ENCODE measurements at regions not wholly inside any gene's neighbourhood (a gene's known extent, or its start where the extent isn't known, plus 50 kb on each side); places are given as distances from the start of the nearest gene placed in this dataset.

DNA sequence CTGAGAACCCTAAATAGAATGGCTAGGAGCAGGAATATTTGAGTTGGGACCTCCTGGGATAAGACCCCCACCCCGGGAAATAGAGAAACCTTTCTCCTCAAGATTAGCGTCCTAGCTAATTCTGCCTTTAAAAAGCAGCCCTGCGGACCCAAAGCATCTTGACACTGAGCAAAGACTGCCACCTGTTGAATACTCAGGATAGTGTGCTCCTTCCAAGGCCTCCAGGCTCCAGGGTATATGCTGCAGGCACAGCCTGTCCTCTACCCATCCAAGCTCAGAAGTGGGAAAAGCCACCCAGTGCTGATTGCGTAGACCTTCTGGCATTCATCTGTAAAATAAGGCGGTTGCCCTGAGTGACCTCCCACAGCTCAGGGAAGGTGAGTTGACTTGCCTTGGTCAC lies 456.2 kb upstream of the DYNLRB2 start:
- Histone ChIP-seq H3K27me3 (ENCODE audit: control insufficient read depth, insufficient read depth, low read length) (no peaks in the 10 kb centered on the region), H3K4me1 (no peaks in the 10 kb centered on the region), H3K4me3 (ENCODE audit: low read depth, low read length) (peak overlapping the region; percentile 5), H3K79me2 (no peaks in the 10 kb centered on the region), H3K9ac (no peak overlapping the region), H2AFZ (no peak overlapping the region), H3K27ac (no peak overlapping the region), H3K36me3 (ENCODE audit: control insufficient read depth, insufficient read depth, low read length) (no peaks in the 10 kb centered on the region), H3K9me3 (ENCODE audit: control insufficient read depth, low read length) (no peaks in the 10 kb centered on the region), H3K4me2 (ENCODE audit: low read length) (peak overlapping the region; percentile 53)
- TF ChIP-seq, protein P1, sequence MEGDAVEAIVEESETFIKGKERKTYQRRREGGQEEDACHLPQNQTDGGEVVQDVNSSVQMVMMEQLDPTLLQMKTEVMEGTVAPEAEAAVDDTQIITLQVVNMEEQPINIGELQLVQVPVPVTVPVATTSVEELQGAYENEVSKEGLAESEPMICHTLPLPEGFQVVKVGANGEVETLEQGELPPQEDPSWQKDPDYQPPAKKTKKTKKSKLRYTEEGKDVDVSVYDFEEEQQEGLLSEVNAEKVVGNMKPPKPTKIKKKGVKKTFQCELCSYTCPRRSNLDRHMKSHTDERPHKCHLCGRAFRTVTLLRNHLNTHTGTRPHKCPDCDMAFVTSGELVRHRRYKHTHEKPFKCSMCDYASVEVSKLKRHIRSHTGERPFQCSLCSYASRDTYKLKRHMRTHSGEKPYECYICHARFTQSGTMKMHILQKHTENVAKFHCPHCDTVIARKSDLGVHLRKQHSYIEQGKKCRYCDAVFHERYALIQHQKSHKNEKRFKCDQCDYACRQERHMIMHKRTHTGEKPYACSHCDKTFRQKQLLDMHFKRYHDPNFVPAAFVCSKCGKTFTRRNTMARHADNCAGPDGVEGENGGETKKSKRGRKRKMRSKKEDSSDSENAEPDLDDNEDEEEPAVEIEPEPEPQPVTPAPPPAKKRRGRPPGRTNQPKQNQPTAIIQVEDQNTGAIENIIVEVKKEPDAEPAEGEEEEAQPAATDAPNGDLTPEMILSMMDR (IDR thresholded peaks at IDR 0.05): peak; percentile 17

DNA sequence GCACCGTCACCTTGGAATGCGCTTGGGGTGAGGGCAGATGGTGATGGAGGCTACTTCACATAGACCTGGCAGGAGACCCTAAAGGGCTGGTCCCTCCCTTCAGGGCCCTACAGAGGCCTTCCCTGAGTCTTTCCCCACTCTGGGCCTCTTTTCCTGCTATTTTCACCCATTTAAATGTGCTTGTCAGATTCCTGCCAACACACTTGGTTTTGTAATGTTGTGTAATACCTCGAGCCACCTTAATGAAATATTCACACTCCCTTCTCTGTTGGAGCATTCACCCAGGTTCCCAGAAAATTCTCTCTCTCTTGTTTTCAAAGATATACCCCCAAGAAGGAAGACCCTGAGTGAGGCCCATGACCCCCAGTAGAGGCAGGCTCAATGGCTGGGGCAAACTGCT lies 456.6 kb upstream of the DYNLRB2 start:
- Histone ChIP-seq H3K9me3 (ENCODE audit: control insufficient read depth, low read length) (no peaks in the 10 kb centered on the region), H3K36me3 (ENCODE audit: control insufficient read depth, insufficient read depth, low read length) (no peaks in the 10 kb centered on the region), H3K9ac (no peak overlapping the region), H3K27ac (no peak overlapping the region), H3K4me1 (no peaks in the 10 kb centered on the region), H3K79me2 (no peaks in the 10 kb centered on the region), H3K4me2 (ENCODE audit: low read length) (peak overlapping the region; percentile 53), H3K27me3 (ENCODE audit: control insufficient read depth, insufficient read depth, low read length) (no peaks in the 10 kb centered on the region), H3K4me3 (ENCODE audit: low read depth, low read length) (peak overlapping the region; percentile 5), H2AFZ (no peak overlapping the region)
- TF ChIP-seq, protein P1 (IDR thresholded peaks at IDR 0.05): no peak

DNA sequence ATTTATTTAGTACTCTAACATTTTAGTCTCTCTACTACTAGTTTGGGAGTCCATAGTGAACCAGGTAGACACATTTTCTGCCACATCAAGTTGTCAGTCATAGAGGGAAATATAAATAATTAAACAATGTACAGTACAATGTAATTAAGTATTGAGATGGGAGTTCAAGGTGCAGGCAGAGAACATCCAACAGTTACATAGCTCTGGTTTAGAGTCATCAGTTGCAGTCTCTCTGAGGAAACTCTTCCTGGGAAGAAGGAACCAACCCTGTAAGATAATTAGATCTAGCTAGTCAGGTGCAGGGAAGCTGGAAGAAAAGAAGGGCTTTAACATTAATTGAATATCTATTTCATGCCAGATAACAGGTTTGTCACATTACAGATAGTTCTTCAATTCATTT lies 457.9 kb upstream of the DYNLRB2 start:
- Histone ChIP-seq H2AFZ (no peak overlapping the region), H3K4me1 (no peaks in the 10 kb centered on the region), H3K36me3 (ENCODE audit: control insufficient read depth, insufficient read depth, low read length) (no peaks in the 10 kb centered on the region), H3K27ac (no peak overlapping the region), H3K79me2 (no peaks in the 10 kb centered on the region), H3K4me3 (ENCODE audit: low read depth, low read length) (no peak overlapping the region), H3K4me2 (ENCODE audit: low read length) (no peak overlapping the region), H3K9me3 (ENCODE audit: control insufficient read depth, low read length) (no peaks in the 10 kb centered on the region), H3K9ac (no peak overlapping the region), H3K27me3 (ENCODE audit: control insufficient read depth, insufficient read depth, low read length) (no peaks in the 10 kb centered on the region)
- TF ChIP-seq, protein P1 (IDR thresholded peaks at IDR 0.05): no peak

DNA sequence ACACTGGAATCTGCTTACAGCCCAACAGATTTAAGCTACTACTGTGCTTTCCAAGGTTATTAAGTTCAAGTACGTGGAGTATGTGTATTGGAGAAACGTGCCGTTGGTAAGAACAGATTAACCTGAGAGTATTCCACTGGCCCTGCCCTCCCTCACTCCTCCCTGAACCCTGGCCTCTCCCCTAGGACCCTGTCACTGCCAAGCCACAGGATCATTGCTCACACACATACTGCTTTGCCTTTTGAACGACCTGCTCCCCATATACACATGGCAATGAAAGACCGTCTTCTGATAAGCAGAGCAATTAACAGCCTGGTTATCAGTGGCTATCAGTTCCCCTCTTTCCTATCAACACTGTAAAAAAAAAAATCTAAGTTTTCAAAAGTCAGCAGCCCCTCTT lies 458.9 kb upstream of the DYNLRB2 start:
- H2AFZ ChIP-seq: no peak overlapping the region
- H3K27me3 ChIP-seq (ENCODE audit: control insufficient read depth, insufficient read depth, low read length): no peaks in the 10 kb centered on the region
- H3K4me3 ChIP-seq (ENCODE audit: low read depth, low read length): no peak overlapping the region
- no peak overlapping the region for H3K27ac ChIP-seq
- H3K4me1 ChIP-seq: no peaks in the 10 kb centered on the region
- TF ChIP-seq, protein P1 (IDR thresholded peaks at IDR 0.05): no peak
- H3K9ac ChIP-seq: no peak overlapping the region
- H3K9me3 ChIP-seq (ENCODE audit: control insufficient read depth, low read length): no peaks in the 10 kb centered on the region
- no peaks in the 10 kb centered on the region for H3K36me3 ChIP-seq (ENCODE audit: control insufficient read depth, insufficient read depth, low read length)
- no peaks in the 10 kb centered on the region for H3K79me2 ChIP-seq
- no peak overlapping the region for H3K4me2 ChIP-seq (ENCODE audit: low read length)

DNA sequence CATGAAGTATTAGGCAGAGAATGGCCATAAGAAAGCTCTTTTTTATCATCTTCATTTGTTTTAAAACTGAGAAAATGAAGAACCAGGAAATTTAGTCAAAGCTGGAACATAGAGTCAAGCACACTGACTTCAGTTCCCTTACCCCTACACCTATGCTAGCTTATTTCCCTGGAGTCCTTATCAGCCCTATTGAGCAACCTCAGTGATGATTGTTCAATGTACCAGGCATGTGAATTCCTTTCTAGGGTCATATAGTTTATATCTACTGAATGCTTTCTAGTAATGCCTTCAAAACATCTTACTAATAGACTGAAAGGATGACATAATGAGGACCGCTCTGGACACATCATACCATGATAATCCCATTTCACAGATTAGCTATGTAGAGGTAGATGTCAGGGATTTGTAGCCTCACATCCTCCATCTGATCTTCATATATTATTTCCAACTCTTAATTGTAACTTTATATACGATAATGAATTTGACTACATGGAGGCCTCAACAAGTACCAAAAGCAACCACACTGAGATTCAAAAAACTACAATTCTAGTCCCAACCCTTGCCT lies 460.4 kb upstream of the DYNLRB2 start:
- no peaks in the 10 kb centered on the region for H3K27me3 ChIP-seq (ENCODE audit: control insufficient read depth, insufficient read depth, low read length)
- TF ChIP-seq, protein P1 (IDR thresholded peaks at IDR 0.05): no peak
- H3K4me3 ChIP-seq (ENCODE audit: low read depth, low read length): no peak overlapping the region
- H3K36me3 ChIP-seq (ENCODE audit: control insufficient read depth, insufficient read depth, low read length): no peaks in the 10 kb centered on the region
- no peak overlapping the region for H3K9ac ChIP-seq
- H2AFZ ChIP-seq: no peak overlapping the region
- no peak overlapping the region for H3K4me2 ChIP-seq (ENCODE audit: low read length)
- no peaks in the 10 kb centered on the region for H3K9me3 ChIP-seq (ENCODE audit: control insufficient read depth, low read length)
- no peaks in the 10 kb centered on the region for H3K4me1 ChIP-seq
- H3K27ac ChIP-seq: no peak overlapping the region
- H3K79me2 ChIP-seq: no peaks in the 10 kb centered on the region

All from parathyroid adenoma (tissue), 2 donors.